GM10266 (cell line): ENCODE measurements at regions not wholly inside any gene's neighbourhood (a gene's known extent, or its start where the extent isn't known, plus 50 kb on each side); places are given as distances from the start of the nearest gene placed in this dataset.
A peak's percentile ranks its signal among the peaks of the same experiment; 100 is the strongest.
"Not testable (repeated sequence)": the region's sequence is repeated elsewhere in the genome, so short reads cannot be mapped to it uniquely, and the experiment has no call there.

Experiments
- DNase-seq: peaks from one replicate; pipeline ENCODE4 v3.0.0; 2012; ENCODE audit errors: extremely low spot score

DNA sequence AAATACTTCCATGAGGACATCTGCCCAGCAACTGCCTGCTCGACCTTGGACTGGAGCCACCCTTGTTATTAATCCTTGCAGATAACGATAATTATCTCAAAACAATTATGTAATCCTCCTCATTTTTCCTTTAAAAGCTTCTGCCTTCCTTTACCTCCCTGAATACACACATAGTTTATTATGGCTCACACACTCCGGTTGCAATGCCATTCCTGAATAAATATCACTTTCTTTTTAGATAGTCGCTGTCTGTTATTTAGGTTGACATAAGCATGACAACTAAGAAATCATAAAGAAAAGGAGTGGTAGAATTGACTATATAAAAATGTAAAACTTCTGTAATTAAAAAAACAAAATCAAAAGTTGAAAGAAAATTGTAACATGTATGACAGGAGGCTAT, 64.8 kb downstream of the B4GALT7 start:
- DNase-seq = not testable (repeated sequence)

GRCh38 chr5:177665172-177665571, 65.2 kb downstream of the B4GALT7 start:
- not testable (repeated sequence) for DNase-seq

- DNase-seq = not testable (repeated sequence)
Observed at GRCh38 chr5:177665960-177666359, 66.0 kb downstream of the B4GALT7 start.

- not testable (repeated sequence) for DNase-seq
Observed at GRCh38 chr5:177671035-177671754, 71.3 kb downstream of the B4GALT7 start.

DNA sequence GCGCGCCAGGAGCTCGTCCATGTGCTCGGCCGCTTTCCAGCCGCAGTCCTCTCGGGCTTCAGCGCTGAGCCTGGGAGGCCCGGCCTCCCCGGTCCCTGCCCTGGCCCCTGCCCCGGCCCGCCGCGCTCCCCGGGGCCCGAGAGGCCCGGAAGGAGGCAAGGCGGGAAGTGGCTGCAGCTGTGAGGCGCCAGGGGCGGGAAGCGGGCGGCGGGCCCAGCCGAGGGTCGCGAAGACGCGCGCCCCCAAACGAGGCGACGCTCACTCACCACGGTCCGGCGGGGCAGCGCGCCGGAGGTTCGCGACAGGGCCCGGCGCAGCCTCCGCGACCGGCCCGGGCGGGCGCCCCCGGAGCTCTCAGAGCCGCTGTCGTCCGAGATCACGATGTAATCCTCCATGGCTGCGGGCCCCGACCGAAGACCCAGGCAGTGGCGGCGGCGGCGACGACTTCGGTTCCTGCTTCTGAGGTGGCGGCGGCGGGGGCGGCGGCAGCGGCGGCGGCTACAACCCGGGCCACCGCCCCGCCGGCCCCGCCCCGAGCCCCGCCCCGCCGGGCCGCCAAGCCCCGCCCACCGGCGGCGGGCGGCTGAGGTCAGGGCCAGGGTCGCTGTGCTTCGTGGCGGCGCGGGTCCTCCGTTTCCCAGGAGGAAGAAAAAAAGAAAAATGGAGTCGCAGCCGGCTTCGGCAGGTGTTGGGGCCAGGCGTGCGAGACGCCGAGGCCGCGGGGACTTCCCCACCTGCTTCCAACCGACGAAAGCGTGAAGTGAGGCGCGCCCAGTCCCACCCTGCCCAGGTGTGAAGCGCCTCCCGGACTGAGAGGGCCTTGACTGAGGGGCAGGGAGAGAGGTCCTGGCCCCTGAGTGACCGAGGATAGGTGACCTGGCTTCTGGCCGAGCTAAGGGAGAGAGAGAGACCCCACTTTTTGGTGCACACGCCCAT, 72.1 kb downstream of the B4GALT7 start:
- DNase-seq = peak; percentile 49
